ENCODE measurements at regions not wholly inside any gene's neighbourhood (a gene's known extent, or its start where the extent isn't known, plus 50 kb on each side); places are given as distances from the start of the nearest gene placed in this dataset.

DNA sequence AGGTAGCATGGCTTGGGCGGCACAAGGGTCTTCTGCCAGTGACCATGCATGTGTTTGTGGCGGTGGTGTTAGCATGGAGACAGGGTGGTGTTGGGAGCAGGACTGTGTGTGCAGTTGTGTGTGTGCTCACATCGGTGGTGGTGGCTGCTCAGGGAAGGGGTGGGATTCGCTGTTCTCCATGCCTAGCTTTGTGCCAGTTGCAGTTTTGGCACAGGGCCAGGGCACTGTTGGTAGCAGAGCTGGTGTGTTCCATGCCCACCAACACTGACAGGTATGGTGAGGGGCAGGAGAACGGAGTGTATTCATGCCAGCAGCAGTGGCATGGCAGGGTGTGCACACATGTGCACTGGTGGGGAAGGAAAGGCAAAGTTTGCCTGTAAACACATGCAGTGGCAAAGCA is 77.3 kb upstream of the TEKT1 start (continued):
- TF ChIP-seq CHD7 (IDR thresholded peaks at IDR 0.05; ENCODE audit: insufficient replicate concordance, low read length), result no peak
